GM23248 (cell line): ENCODE measurements at regions not wholly inside any gene's neighbourhood (a gene's known extent, or its start where the extent isn't known, plus 50 kb on each side); places are given as distances from the start of the nearest gene placed in this dataset.

Experiments used
- DNase-seq: peaks from one replicate; pipeline ENCODE4 v3.0.0-alpha.2; 2015
- H2AFZ ChIP-seq: fragments of 200-600 bp; sonication (generic); 2 replicates; pipeline ENCODE4 v1.6.1; 2016; ENCODE audit warnings: antibody characterized with exemption
- H3F3A ChIP-seq: fragments of 200-600 bp; sonication (generic); 2 replicates; pipeline ENCODE4 v1.6.1; 2016; ENCODE audit warnings: mild to moderate bottlenecking, antibody characterized with exemption, mixed run types; ENCODE audit not compliant: insufficient read depth
- H3K27ac ChIP-seq: fragments of 200-600 bp; sonication (generic); 2 replicates; pipeline ENCODE4 v1.5.1; 2016; ENCODE audit warnings: mild to moderate bottlenecking
- H3K27me3 ChIP-seq: fragments of 200-600 bp; sonication (generic); replicated peaks from 2 replicates; pipeline ENCODE4 v1.6.1; 2016; ENCODE audit warnings: mild to moderate bottlenecking; ENCODE audit not compliant: insufficient read depth
- H3K36me3 ChIP-seq: fragments of 200-600 bp; sonication (generic); 2 replicates; pipeline ENCODE4 v1.6.1; 2016; ENCODE audit warnings: low read depth, mild to moderate bottlenecking
- H3K4me1 ChIP-seq: fragments of 200-600 bp; sonication (generic); 2 replicates; pipeline ENCODE4 v1.6.1; 2016; ENCODE audit warnings: mild to moderate bottlenecking; ENCODE audit not compliant: insufficient read depth
- H3K4me2 ChIP-seq: fragments of 200-600 bp; sonication (generic); one replicate; pipeline ENCODE4 v1.6.1; 2016; ENCODE audit warnings: mild to moderate bottlenecking; ENCODE audit not compliant: unreplicated experiment
- H3K4me3 ChIP-seq: fragments of 200-600 bp; sonication (generic); 2 replicates; pipeline ENCODE4 v1.5.1; 2016; ENCODE audit warnings: mild to moderate bottlenecking
- H3K79me2 ChIP-seq: fragments of 200-600 bp; sonication (generic); 2 replicates; pipeline ENCODE4 v1.6.1; 2016; ENCODE audit warnings: mild to moderate bottlenecking; ENCODE audit not compliant: insufficient read depth
- H3K9ac ChIP-seq: fragments of 200-600 bp; sonication (generic); 2 replicates; pipeline ENCODE4 v1.6.1; 2016; ENCODE audit warnings: mild to moderate bottlenecking
- H3K9me2 ChIP-seq: fragments of 200-600 bp; sonication (generic); 2 replicates; pipeline ENCODE4 v1.6.1; 2016; ENCODE audit warnings: mixed run types, mild to moderate bottlenecking, moderate library complexity; ENCODE audit not compliant: insufficient read depth
- H3K9me3 ChIP-seq: fragments of 200-600 bp; sonication (generic); one replicate; pipeline ENCODE4 v1.6.1; 2017; ENCODE audit warnings: low read depth
- H4K20me1 ChIP-seq: fragments of 200-600 bp; sonication (generic); 2 replicates; pipeline ENCODE4 v1.6.0; 2016; ENCODE audit not compliant: insufficient read depth
- EZH2 ChIP-seq: fragments of 200-600 bp; sonication (generic); IDR thresholded peaks from 2 replicates; pipeline ENCODE4 v1.6.1; 2018; ENCODE audit warnings: antibody characterized with exemption, mild to moderate bottlenecking; ENCODE audit not compliant: insufficient read depth, poor library complexity, severe bottlenecking
- EZH2phosphoT487 ChIP-seq: fragments of 200-600 bp; sonication (generic); IDR thresholded peaks from 2 replicates; pipeline ENCODE4 v1.6.1; 2018; ENCODE audit warnings: antibody characterized with exemption, moderate library complexity, mild to moderate bottlenecking, low read depth; ENCODE audit not compliant: insufficient read depth
- WGBS, 2 experiments: methylation state at CpG; one replicate each; pipeline ENCODE4 v1.1.6; 2015 to 2017; ENCODE audit warnings: low lambda C conversion rate in 2 of 2, low coverage in 1 of 2; ENCODE audit errors: missing lambda C conversion rate in 2 of 2; 5-methylcytosine and 5-hydroxymethylcytosine counted together
- in situ Hi-C: fragments of 300-500 bp; cut with MboI; formaldehyde crosslinking; loops from 2 replicates; pipeline ENCODE4 v1.15.0; 2020

DNA sequence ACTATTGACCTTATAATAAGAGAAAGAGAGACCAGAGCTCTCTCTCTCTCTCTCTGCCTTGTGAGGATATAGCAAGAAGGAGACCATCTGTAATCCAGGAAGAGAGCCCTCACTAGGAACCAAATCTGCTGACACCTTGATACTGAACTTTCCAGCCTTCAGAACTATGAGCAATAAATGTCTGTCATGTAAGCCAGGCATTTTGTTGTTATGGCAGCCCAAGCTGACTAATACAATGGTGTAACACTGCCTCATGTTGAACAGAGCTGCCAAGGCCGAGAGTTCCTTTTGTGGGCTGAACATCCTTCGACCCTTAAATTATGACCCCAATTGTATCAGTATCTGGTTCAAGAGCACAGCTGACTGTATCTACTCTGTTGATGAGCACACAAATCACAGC, 108.0 kb downstream of the LRRC30 start:
- no peak for TF ChIP-seq EZH2
- no peak for TF ChIP-seq EZH2phosphoT487
- Histone ChIP-seq H3K9ac (no peak overlapping the region), H3K9me2 (no peaks in the 10 kb centered on the region), H2AFZ (no peak overlapping the region), H3K36me3 (no peaks in the 10 kb centered on the region), H3K79me2 (no peaks in the 10 kb centered on the region), H3K27ac (no peak overlapping the region), H3K4me3 (no peak overlapping the region), H4K20me1 (no peaks in the 10 kb centered on the region), H3K4me1 (no peaks in the 10 kb centered on the region), H3K27me3 (no peaks in the 10 kb centered on the region), H3K9me3 (no peaks in the 10 kb centered on the region), H3K4me2 (no peak overlapping the region), H3F3A (no peaks in the 10 kb centered on the region)
- in situ Hi-C loops: no loop called here
- WGBS, 2 experiments: 57 to 66% methylated on average over 2 of the region's 2 CpGs
- no peak for DNase-seq

DNA sequence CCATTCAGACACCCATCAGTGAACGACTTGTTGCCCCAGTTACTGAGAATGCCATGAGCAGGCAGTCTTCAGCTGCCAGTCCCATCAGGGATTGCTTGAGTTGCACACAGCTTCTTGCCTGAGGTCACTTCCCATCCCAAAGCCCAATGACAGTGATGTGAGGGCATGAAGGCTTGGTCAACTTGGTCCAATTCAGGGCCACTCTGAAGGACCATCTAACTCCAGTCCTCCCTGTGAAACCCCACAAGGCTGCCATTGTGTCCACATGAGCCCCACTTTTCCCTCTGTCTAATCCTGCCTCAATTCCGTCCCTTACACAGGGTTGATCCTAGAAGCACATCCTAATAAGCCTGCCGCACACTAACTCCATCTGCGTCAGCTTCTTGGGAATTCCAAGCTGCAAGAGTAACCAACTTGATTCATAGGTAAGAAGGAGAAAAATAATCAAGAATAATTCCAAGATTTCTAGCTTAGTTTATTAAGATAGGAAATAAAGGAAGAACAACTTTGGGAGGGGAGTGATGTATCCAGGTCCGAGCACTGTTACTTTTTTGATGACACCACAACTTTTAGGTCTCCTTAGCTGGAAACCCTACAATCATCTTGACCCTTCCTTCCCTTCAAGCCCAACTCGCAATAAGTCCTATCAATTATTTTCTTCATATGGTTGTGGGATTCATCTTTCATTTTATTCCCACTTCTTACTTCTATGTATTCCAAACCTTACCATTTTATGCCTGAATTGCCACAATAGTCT, 110.9 kb downstream of the LRRC30 start:
- Histone ChIP-seq H3K4me1 (no peaks in the 10 kb centered on the region), H3K27me3 (no peaks in the 10 kb centered on the region), H3K4me3 (no peak overlapping the region), H3K9ac (no peak overlapping the region), H3K9me3 (no peaks in the 10 kb centered on the region), H3K27ac (no peak overlapping the region), H3K79me2 (no peaks in the 10 kb centered on the region), H3K4me2 (no peak overlapping the region), H4K20me1 (no peaks in the 10 kb centered on the region), H3K36me3 (no peaks in the 10 kb centered on the region), H3F3A (no peaks in the 10 kb centered on the region), H2AFZ (no peak overlapping the region), H3K9me2 (no peaks in the 10 kb centered on the region)
- 53 to 56% methylated on average over 6 of the region's 6 CpGs for WGBS, 2 experiments
- in situ Hi-C loops: no loop called here
- no peak for TF ChIP-seq EZH2phosphoT487
- TF ChIP-seq EZH2: no peak
- no peak for DNase-seq

DNA sequence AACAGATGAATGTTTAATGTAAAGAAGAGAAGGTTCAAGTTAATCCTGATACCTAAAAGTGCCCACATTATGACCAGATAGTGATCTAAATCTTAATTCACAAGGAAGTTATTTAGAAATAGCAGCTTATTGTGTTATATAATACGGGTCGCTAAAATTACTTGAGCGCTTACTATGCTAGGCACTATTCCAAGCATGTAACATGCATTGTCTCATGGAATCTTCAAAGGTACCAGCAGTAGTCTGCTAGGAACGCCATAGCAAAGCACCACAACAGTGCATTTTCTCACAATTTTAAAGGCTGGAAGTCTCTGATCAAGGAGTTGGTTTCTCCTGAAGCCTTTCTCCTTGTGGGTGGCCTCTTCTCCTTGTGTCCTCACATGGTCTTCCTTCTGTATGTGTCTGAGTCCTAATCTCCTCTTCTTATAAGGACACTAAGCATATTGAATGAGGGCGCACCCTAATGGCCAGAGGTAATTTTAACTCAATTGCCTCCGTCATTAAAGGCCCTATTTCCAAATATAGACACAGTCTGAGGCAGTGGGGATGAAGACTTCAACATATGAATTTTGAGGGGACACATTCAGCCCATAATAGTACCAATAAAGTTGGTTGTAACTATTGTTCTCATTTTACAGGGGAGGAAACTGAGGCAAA, 118.4 kb downstream of the LRRC30 start:
- H3K36me3 ChIP-seq: no peaks in the 10 kb centered on the region
- H3K79me2 ChIP-seq: no peaks in the 10 kb centered on the region
- no peak overlapping the region for H3K4me2 ChIP-seq
- 75 to 81% methylated on average over 6 of the region's 6 CpGs for WGBS, 2 experiments
- no peaks in the 10 kb centered on the region for H4K20me1 ChIP-seq
- H3K4me1 ChIP-seq: no peaks in the 10 kb centered on the region
- no peak for DNase-seq
- no peaks in the 10 kb centered on the region for H3K9me3 ChIP-seq
- no peak overlapping the region for H3K9ac ChIP-seq
- no peaks in the 10 kb centered on the region for H3K9me2 ChIP-seq
- no peak overlapping the region for H3K4me3 ChIP-seq
- no peaks in the 10 kb centered on the region for H3K27me3 ChIP-seq
- in situ Hi-C loops: no loop called here
- no peaks in the 10 kb centered on the region for H3F3A ChIP-seq
- no peak overlapping the region for H2AFZ ChIP-seq
- no peak for TF ChIP-seq EZH2
- TF ChIP-seq EZH2phosphoT487: no peak
- H3K27ac ChIP-seq: no peak overlapping the region

DNA sequence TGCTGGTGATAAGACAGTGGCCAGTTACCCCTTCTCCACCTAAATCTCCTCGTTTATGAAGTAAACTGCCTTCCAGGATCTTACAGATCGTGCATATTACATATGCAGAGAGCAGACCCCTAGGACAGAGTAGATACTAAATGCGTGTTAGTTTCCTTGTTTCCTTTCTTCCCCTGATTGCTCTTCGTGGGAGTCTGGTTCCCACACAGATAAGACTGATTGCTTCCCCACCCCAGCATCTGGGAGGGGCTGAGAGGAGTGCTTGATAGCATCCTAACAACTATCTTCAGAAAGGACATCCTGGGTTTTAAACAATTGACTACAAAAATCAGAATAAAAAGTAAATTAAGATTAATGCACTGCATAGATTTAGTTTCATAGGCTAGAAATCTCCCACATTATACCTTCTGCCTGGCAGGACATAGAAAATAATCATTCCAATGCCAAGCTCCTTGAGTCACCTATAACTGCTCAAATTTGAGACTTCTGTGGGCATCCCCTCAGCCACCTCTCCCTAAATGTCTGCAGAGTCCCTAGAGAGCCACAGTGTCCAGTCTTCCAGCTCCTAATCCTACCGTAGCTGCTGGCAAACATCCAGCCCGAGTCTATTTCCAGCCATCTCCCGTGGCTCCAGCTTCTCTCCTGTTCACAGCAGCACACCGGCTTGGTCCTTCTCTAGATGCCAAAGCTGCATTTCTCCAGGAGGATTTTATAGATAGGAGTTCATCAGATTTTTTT, 128.3 kb downstream of the LRRC30 start:
- H2AFZ ChIP-seq: no peak overlapping the region
- 20 to 21% methylated on average over 8 of the region's 8 CpGs for WGBS, 2 experiments
- H3K4me2 ChIP-seq: no peak overlapping the region
- DNase-seq: no peak
- no peaks in the 10 kb centered on the region for H3K9me3 ChIP-seq
- no peak overlapping the region for H3K9ac ChIP-seq
- H3K4me3 ChIP-seq: no peak overlapping the region
- in situ Hi-C loops: no loop called here
- no peaks in the 10 kb centered on the region for H3K79me2 ChIP-seq
- H3F3A ChIP-seq: no peaks in the 10 kb centered on the region
- H3K27ac ChIP-seq: no peak overlapping the region
- no peaks in the 10 kb centered on the region for H4K20me1 ChIP-seq
- no peaks in the 10 kb centered on the region for H3K27me3 ChIP-seq
- no peaks in the 10 kb centered on the region for H3K9me2 ChIP-seq
- TF ChIP-seq EZH2 (no peak), EZH2phosphoT487 (no peak)
- no peaks in the 10 kb centered on the region for H3K36me3 ChIP-seq
- H3K4me1 ChIP-seq: no peaks in the 10 kb centered on the region
